ENCODE measurements at regions not wholly inside any gene's neighbourhood (a gene's known extent, or its start where the extent isn't known, plus 50 kb on each side); places are given as distances from the start of the nearest gene placed in this dataset.

DNA sequence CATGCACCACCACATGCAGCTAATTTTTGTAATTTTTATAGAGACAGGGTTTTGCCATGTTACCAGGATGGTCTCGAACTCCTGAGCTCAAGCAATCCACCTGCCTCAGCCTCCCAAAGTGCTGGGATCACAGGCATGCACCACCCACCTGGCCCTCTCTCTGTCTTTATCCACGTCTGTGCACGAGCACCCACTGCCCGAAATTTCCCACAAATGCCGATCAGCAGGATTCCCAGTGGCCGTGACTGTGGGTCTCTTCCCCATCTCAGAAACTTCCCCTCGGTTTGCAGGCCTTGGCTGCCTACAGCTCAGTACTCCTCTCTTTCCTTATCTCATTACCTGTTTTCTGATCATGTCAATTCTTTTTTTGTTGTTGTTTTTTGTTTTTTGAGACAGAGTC is 217.3 kb downstream of the TTC32 start:
- DNase-seq (ENCODE audit: low read depth in 2 of 3, low spot score in 1 of 3), result no peak

- no peak for DNase-seq (ENCODE audit: low read depth in 2 of 3, low spot score in 1 of 3)
These were observed 218.2 kb downstream of the TTC32 start for GRCh38 chr2:19683556-19683955.

DNA sequence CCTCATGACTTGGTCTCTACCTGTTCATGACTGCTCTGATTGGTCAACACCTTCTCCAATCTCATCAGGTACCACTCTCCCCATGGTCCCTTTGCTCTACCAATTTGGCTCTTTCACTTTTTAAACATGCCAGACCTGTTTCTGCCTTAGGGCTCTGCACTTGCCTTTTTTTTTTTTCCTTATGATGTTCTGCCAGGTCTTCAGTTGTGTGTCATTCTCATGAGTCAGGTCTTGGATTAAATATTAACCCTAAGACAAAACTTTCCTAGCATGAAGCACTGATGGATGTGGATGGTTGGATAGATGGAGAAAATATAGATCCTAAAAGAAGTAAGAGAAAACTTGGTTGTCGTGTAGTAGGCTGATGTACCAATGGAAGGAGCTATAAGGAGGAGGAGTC is 219.3 kb downstream of the TTC32 start:
- DNase-seq (ENCODE audit: low read depth in 2 of 3, low spot score in 1 of 3), result no peak

GRCh38 chr2:19677825-19678518 is 223.8 kb downstream of the TTC32 start:
- no peak for DNase-seq (ENCODE audit: low read depth in 2 of 3, low spot score in 1 of 3)

DNA sequence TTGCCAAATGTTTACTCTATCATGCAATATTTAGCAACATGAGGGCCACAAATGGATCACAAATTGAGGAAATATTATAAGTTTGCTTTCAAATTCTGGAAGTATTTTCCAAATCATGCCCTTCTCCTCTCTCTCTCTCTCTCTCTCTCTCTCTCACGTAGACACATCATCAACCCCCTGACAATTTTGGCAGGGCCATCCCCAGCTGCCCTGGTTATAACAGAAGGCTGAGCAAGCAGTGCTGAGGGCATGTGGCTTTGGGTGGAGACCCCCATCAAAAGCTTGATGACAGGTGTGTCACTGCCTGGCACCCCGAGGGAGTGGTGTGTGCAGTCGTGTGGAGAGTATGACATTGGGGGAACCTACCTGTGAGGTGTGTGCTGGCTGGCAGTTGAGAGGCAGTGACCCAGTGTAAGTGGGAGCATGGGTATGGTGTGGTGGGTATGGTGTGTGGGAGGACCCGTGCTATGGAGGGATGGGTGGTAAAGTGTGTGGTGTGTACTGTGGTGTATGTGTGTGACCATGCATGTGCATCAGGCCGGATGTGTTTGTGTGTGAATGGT is 224.5 kb downstream of the TTC32 start:
- no peak for DNase-seq (ENCODE audit: low read depth in 2 of 3, low spot score in 1 of 3)

- no peak for DNase-seq (ENCODE audit: low read depth in 2 of 3, low spot score in 1 of 3)
These were observed 225.0 kb downstream of the TTC32 start for GRCh38 chr2:19676770-19677169.

- DNase-seq (ENCODE audit: low read depth in 2 of 3, low spot score in 1 of 3), result no peak
These were observed 225.8 kb downstream of the TTC32 start for GRCh38 chr2:19675856-19676460.

DNA sequence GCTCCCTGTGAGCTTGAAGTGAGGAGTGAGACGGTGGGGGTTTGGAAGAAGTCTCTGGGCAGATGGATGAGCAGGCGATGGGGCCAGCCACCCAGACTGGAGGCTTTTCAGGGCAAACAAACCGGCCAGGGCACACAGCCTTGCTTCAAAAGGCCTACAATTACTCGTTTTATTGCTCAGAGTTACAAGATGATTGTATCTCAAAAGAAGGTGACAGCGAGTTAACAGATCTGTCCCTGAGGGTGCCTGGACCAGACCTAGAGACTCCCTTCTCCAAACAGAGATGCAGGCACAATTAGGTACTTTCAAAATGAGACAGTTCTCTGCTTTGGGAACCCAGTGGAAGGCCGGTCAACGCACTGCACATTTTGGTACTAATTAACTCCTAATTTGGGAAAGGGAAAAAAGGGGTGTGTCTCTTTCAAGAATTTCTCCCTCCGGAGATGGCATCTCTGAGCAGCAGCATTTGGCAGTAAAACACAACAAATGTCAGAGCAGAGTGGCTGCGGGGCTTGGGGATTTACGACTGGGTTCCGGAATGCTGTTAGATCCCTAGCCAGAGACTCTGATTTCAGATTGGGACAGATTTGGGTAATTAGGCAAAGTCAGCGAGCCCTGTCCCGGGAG is 226.7 kb downstream of the TTC32 start:
- no peak for DNase-seq (ENCODE audit: low read depth in 2 of 3, low spot score in 1 of 3)

DNA sequence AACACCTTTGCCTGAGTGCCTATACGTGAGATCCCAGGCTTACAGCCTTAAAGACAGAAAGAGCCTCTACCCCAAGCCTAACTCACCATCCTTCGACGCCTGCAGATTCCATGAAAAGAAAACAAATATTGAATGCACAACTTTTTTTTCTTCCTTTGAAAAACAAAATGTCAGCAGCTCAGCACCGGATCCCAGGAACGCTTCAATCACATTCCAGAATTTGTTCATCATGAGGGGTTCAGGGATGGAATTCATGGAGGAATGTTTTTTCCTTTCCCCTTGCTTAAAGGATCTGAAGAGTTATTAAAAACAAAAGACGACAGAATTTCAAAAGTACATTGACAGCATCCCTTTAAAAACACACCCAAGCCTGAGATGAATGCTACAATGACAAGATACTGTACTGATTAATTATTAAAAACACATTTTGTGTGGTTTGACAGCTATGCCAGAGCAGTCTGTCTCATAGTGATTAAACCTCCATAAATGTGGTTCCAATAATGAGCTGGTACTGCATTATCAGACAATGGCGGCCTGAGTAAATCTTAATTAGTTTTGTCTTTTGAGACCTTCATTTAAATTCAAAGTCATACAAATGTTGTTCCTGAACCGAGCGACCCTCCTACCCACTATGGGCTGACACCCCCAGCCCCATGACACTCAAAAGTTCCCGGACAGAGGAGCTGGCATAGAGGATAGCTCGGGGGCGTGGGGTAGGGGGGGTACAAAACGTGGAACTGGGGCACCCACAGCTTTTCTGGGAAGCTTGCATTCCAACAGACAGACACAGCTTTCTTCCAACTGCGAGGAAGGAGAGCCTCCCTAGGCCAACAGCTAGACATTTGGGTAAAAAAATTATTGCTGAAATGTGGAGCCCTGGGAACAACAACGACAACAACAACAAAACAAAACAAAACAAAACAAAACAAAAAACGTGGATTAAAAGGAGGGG is 227.5 kb downstream of the TTC32 start:
- no peak for DNase-seq (ENCODE audit: low read depth in 2 of 3, low spot score in 1 of 3)

GRCh38 chr2:19673213-19673791 is 228.5 kb downstream of the TTC32 start:
- DNase-seq (ENCODE audit: low read depth in 2 of 3, low spot score in 1 of 3), result no peak

DNA sequence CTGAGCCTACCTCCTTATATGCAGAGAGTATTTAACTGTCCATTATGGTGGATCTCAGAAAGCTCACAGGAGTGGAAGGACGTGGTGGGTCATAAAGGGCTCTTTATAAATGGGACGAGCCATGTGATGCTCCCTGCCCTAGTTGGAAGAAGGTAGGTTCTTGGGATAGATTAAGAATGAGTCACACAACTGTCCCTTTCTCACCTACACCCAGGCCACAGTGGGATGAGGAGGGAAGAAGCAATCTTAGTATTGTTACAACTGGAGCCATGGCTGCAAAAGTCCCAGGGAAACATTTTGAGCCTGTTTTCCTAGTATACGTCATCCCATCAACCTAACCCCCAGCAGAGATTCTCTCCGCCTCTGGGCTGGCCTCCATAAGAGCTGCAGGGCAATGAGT is 229.9 kb downstream of the TTC32 start:
- no peak for DNase-seq (ENCODE audit: low read depth in 2 of 3, low spot score in 1 of 3)

- DNase-seq (ENCODE audit: low read depth in 2 of 3, low spot score in 1 of 3), result no peak
These were observed 230.5 kb downstream of the TTC32 start for GRCh38 chr2:19671311-19671710.

DNA sequence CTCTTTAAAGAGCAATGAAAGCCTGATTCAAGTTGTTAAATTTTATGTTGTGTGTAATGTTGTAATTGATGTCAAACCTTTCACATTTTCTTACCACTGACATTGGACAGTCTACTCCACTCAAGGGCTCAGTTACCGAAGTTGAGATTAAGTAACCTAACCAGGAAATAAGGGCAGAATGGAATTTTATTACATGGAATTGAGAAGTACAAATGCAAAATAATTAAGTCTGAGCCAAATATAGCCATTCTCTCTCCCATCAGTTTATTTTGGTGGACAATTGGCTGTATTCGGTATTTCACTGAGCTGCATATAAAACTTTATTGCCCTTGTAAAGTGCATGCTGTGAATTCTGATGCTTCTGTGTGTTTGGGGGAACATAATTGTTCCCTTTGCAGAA is 231.5 kb downstream of the TTC32 start:
- no peak for DNase-seq (ENCODE audit: low read depth in 2 of 3, low spot score in 1 of 3)

GRCh38 chr2:19669559-19669958 is 232.2 kb downstream of the TTC32 start:
- no peak for DNase-seq (ENCODE audit: low read depth in 2 of 3, low spot score in 1 of 3)

- DNase-seq (ENCODE audit: low read depth in 2 of 3, low spot score in 1 of 3), result no peak
These were observed 232.7 kb downstream of the TTC32 start for GRCh38 chr2:19669126-19669525.

GRCh38 chr2:19667536-19667949 is 234.2 kb downstream of the TTC32 start:
- no peak for DNase-seq (ENCODE audit: low read depth in 2 of 3, low spot score in 1 of 3)

GRCh38 chr2:19667085-19667484 is 234.7 kb downstream of the TTC32 start:
- no peak for DNase-seq (ENCODE audit: low read depth in 2 of 3, low spot score in 1 of 3)

- no peak for DNase-seq (ENCODE audit: low read depth in 2 of 3, low spot score in 1 of 3)
These were observed 237.1 kb downstream of the TTC32 start for GRCh38 chr2:19664646-19665045.

DNA sequence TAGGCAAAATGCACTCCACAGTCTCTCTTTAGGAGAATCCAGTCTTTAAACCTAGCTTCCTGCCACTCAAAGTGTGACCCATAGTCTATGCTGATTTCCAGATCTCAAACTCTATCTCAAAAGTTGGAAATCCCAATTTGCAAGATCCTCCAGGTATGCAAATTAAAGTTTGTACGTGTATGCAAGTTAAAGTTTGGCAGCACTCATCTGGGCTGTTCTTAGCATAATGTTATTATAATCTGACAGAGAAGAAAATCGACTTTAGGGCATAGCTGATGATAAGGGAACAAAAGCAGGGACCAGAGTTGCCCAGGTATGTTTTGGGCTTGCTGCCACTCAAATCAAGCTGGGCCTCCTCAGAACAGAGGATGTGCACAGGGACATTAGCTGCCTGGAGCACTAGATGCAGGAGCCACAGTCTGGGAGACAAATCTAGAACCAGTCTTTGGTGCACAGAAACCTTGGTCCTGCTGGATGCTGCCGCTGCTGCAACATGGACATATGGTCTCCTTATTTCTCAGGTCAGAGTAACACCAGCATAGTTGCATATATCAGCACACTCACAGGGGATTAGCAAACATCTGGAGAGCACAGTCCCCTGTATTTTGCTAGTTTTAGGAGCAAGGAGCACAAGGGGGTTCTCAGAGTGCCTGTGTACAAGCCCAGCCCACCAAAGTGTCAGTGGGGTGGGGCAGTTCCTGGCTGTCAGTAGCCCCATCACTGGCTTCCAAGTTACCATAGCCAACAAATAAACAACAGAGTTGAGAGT is 242.6 kb downstream of the TTC32 start:
- DNase-seq (ENCODE audit: low read depth in 2 of 3, low spot score in 1 of 3), result no peak

DNA sequence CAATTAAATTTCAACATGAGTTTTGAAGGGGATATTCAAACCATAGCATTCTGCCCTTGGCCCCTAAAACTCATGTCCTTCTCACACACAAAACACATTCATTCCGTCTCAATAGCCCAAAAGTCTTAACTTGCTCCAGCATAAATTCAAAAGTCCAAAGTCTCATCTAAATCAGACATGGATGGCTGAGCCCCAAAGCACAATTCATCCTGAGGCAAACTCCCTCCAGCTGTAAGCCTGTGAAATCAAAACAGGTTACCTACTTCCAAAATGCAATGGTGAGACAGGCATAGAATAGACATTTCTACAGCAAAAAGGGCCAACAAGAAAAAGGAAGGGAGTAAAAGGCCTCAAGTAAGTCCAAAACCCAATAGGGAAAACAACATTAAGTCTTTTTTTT is 245.8 kb downstream of the TTC32 start:
- no peak for DNase-seq (ENCODE audit: low read depth in 2 of 3, low spot score in 1 of 3)

Measured in stimulated activated CD4-positive, alpha-beta T cell treated with anti-CD3 and anti-CD28 coated beads, Interleukin-12 subunit alpha, Interleukin-12 subunit beta, amount 100 ng/mL, for 48 hours (primary cell).